ENCODE measurements at regions not wholly inside any gene's neighbourhood (a gene's known extent, or its start where the extent isn't known, plus 50 kb on each side); places are given as distances from the start of the nearest gene placed in this dataset.

GRCh38 chr5:154683101-154683880 lies 71.9 kb upstream of the LARP1 start (continued):
- TF ChIP-seq ZNF710 (CRISPR knock-in tag; IDR thresholded peaks at IDR 0.05; ENCODE audit: borderline replicate concordance), result no peak
- TF ChIP-seq FOXK2 (IDR thresholded peaks at IDR 0.05), result no peak
- TF ChIP-seq HNRNPLL (IDR thresholded peaks at IDR 0.05; ENCODE audit: low read depth, low read length, poor library complexity, severe bottlenecking), result no peak
- no peak for TF ChIP-seq NPAS2 (CRISPR knock-in tag; IDR thresholded peaks at IDR 0.05; ENCODE audit: borderline replicate concordance)
- no peak for TF ChIP-seq ZNF772 (CRISPR knock-in tag; IDR thresholded peaks at IDR 0.05)
- no peak for TF ChIP-seq SIX4 (CRISPR knock-in tag; IDR thresholded peaks at IDR 0.05)
- 0 out of 2 replicates have a peak, but pooled peaks have one; percentile 75 for TF ChIP-seq CSRNP1 (CRISPR knock-in tag; IDR thresholded peaks at IDR 0.05)
- no peak for TF ChIP-seq AKAP8 (CRISPR knock-in tag; IDR thresholded peaks at IDR 0.05)
- no peak for TF ChIP-seq KLF13 (CRISPR knock-in tag; IDR thresholded peaks at IDR 0.05)
- no peak for TF ChIP-seq ZKSCAN5 (CRISPR knock-in tag; IDR thresholded peaks at IDR 0.05)
- no peak for TF ChIP-seq U2AF1 (optimal IDR thresholded peaks at IDR 0.05; ENCODE audit: low read depth, low read length)
- TF ChIP-seq NRL (CRISPR knock-in tag; IDR thresholded peaks at IDR 0.05; ENCODE audit: borderline replicate concordance), result no peak
- 0 out of 2 replicates have a peak, but pooled peaks have one; percentile 35 for TF ChIP-seq ZSCAN5A (CRISPR knock-in tag; IDR thresholded peaks at IDR 0.05; ENCODE audit: borderline replicate concordance)
- 0 out of 2 replicates have a peak, but pooled peaks have one; percentile 1 for TF ChIP-seq ZNF160 (CRISPR knock-in tag; IDR thresholded peaks at IDR 0.05)
- TF ChIP-seq ZSCAN30 (CRISPR knock-in tag; IDR thresholded peaks at IDR 0.05), result 0 out of 2 replicates have a peak, but pooled peaks have one; percentile 1
- no peak for TF ChIP-seq EZH2 (conservative IDR thresholded peaks at IDR 0.05; ENCODE audit: low read depth, low read length)
- TF ChIP-seq ZSCAN21 (CRISPR knock-in tag; IDR thresholded peaks at IDR 0.05; ENCODE audit: borderline replicate concordance), result no peak
- TF ChIP-seq ZMYM2 (CRISPR knock-in tag; IDR thresholded peaks at IDR 0.05), result 0 out of 2 replicates have a peak, but pooled peaks have one; percentile 20
- no peak for TF ChIP-seq THAP8 (CRISPR knock-in tag; IDR thresholded peaks at IDR 0.05; ENCODE audit: borderline replicate concordance)
- TF ChIP-seq HOXA7 (CRISPR knock-in tag; IDR thresholded peaks at IDR 0.05), result no peak
- TF ChIP-seq ZNF501 (CRISPR knock-in tag; IDR thresholded peaks at IDR 0.05), result 0 out of 2 replicates have a peak, but pooled peaks have one; percentile 5
- TF ChIP-seq ZNF607 (CRISPR knock-in tag; IDR thresholded peaks at IDR 0.05; ENCODE audit: borderline replicate concordance), result no peak
- no peak for TF ChIP-seq ZFP82 (CRISPR knock-in tag; IDR thresholded peaks at IDR 0.05; ENCODE audit: borderline replicate concordance)
- no peak for TF ChIP-seq ZNF329 (CRISPR knock-in tag; IDR thresholded peaks at IDR 0.05; ENCODE audit: low read depth)
